NCI-H460 (cell line): ENCODE measurements at regions not wholly inside any gene's neighbourhood (a gene's known extent, or its start where the extent isn't known, plus 50 kb on each side); places are given as distances from the start of the nearest gene placed in this dataset.
"Not testable (repeated sequence)": the region's sequence is repeated elsewhere in the genome, so short reads cannot be mapped to it uniquely, and the experiment has no call there.

Source experiments
- DNase-seq: peaks from one replicate; pipeline ENCODE4 v3.0.0-alpha.2; 2016; ENCODE audit warnings: low read depth; ENCODE audit errors: extremely low read depth

DNA sequence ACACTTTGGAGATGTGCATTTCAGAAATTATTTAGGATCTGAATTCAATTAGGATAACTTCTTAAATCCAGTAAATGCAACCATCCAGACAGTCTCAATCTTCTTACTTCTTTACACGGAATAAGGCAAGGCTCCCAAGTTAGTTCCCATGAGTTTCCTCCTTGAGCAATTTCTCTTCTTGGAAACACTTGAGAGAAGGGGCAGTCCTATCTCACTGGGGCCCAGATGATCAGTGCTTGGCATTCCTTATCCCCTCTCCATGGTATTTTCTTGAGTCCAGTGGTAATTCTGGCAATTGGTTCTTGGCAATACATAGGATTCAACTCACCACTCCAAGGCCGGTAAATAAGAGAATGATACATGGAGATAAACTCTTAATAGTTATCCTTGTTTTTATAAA is 87.1 kb upstream of the PTHLH start:
- no peak for DNase-seq

DNA sequence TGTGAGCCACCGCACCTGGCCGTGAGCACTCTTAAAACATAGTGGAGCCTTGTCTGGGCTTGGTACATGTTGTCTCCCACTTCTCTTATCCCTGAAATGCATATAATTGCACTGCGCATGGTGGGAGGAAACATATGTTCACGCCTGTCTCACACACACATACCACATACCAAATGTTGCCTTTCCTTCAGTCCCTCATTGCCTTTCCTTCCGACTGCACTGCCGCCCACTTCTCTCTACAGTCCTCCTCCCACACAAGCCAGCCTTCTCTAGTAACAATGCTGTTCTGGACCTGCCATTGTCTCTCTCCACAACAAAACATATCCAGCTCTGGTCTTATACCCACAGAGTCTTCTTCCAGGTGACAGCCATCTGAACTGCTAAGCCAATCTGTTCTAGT is 88.3 kb upstream of the PTHLH start:
- DNase-seq = no peak

DNA sequence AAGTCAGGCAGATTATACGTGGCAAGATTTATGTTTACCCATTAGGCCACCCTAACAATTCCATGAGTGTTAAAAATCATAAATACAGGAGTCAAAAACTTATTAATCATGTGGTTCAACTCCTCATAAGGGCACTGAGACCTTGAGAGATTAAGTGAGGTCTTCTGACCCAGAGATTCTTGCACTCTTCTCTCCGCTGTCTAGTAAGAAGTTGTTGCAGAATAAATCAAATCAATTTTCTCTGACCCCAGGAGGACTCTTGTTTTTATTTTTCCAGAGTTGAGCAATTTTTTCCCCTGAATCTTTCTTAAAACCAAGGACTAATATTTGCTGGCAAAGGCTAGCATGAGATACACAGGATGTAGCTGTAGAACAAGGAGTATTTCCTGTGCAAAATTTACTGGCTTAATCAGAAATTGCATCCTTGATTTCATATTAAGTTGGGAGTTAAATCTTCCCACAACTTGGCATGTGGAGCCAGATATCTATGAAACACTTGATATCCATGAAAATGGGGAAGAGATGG is 90.9 kb upstream of the PTHLH start:
- DNase-seq = no peak

DNA sequence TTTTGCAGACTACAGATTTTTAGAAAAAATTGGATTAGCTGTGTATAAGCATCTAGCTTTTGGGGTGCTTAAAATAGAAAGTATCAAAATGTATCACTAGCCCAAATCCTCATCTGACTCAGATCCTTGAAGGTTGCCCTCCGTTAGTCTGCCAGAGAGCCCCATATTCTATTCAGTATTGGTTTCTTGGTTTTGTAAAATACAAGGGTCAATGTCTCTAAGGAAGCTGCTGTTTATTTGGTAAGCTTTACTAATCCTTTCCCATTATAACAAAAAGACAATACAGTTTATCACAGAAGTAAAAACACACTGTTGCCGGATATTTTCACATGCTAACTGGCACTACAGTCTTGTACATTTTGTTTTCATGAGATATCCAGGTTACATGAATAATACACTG is 92.8 kb upstream of the PTHLH start:
- no peak for DNase-seq

DNA sequence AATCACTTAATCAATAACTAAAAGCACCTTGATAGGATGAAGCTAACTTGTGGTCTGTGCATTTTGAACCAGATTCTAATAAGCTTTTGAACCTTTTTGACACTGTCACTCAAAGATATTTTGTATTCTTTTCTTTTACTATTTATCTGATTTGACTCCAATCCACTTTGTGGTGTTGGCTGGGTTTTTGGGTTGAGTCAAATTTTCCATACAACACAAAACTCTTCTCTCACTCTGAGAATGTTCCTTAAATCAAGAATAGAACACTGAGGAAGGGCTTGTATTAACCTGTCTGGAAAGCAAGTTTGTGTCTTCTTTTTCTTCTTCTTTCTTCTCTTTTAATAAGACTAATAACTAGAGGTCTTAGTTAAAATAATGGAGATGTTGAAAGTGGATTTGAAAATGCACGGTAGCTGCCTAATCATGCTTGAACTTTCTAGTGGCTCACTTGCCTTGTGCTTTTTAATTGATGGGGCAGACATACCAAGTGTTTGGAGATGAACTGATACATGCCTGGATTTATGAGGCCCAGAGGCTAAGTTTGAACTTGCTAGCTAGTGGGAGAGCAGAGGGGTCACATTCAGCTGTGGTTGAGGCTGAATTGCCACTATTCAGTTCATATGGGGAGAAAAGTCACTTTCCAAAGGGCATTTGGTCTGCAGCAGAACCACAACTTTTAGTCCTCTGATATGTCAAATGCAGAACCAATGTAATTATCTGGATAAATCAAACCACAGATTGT is 93.5 kb upstream of the PTHLH start:
- no peak for DNase-seq

DNA sequence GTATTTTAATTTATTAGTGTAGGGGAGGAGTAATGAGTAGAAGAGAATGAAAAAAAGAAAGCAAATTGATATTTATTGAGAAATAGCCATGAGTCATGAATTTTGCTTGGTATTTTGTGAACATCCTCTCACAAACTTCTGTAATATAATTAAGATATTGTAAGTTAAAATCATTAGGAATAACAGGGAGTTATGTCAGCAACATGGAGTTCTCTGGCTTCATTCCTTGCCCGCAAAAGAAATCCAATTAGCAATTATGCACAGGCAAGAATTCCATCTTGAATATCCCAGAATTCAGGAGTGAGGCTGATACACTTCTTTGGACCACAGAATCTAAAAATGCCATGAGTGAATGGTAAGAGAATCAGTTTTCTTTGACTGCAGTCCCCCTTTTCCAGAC is 94.3 kb upstream of the PTHLH start:
- DNase-seq = no peak

DNA sequence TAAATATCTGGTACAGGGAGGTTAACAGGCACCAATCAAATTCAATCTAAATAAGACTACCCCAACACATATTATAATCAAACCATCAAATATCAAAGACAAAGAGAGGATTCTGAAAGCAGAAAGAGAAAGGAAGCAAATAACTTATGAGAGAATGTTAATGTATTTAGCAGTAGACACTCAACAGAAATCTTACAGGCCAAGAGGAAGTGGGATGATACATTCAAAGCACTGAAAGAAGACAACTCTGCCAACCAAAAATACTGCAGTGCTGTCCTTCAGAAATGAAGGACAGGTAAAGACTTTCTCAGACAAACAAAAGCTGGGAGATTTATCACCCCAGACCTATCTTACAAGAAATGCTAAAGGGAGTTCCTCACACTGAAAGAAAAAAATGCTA is 95.9 kb upstream of the PTHLH start:
- no peak for DNase-seq

DNA sequence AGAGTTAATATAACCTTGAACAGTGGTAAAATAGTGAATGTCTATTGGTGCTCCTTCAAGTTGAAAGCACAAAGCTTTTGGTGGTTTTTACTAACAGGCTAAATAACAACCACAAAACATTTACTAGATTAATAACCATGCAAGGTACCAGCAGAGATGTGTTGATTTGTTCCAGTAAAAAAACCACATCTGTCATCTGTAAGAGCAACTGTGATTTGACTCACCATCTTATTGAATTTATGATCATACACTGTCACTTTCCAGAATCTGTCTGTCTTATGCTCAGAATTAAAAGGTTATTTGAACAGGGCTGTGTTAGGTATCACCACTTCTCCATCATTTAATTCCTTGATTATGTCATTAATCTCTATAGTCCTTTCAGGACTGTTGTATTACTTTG is 107.0 kb upstream of the PTHLH start:
- DNase-seq = no peak

DNA sequence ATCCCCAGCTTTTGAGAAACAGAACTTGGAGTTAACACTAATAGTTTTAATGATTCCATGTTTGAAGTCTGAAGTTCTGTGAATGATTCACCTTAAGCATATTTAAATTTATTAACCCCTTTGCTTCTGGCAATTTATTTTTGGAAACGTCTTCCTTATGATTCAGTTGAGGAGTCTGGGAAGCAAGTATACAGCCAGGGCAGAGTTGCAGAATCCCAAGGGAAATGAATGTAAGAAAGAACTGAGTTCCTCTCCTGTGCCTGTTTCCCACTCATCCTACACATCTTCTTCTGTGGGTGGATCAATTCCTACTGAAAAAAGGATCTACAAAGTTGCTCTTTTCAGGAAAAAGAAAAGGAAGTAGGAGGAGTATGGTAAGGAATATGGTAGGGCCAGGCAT is 108.2 kb upstream of the CCDC91 start:
- no peak for DNase-seq

DNA sequence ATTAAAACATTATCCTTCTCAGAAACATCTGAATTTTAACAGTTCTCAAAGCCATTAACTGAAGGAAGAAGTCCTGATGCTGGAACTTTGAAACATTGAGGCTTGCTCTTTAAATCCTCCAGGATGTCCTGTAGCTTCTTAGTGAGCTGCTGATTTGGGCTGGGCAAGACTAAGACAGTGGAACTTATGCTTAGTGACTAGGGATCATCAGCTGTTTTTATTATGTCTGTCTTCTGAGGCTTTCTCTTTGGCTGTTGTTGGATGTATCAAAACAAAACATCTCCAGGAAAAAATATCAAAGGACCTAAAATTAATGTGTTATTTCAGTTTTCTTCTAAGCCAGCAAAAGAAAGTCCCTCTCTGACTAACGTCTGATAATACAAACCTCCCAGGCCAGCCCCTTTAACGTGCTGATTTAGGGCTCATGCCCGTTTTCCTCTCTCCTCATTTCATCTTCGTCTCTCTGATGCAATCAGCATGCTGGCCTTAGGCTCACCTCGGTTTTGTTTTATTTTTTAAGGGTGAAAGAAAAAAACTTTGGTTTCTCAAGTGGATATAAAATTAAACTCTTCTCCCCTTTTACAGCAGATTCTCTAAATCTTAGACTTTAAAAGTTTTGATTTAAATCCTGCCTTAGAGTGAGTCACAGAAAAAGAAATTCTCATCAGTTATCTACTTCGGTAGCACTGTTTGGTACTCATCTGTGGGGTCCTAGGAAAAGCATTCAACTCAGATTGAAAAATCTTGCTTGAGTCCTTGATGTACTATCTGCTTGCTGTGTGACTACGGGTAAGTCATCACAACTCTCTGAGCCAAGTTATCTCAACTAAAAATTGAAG is 106.2 kb upstream of the CCDC91 start:
- DNase-seq = no peak

DNA sequence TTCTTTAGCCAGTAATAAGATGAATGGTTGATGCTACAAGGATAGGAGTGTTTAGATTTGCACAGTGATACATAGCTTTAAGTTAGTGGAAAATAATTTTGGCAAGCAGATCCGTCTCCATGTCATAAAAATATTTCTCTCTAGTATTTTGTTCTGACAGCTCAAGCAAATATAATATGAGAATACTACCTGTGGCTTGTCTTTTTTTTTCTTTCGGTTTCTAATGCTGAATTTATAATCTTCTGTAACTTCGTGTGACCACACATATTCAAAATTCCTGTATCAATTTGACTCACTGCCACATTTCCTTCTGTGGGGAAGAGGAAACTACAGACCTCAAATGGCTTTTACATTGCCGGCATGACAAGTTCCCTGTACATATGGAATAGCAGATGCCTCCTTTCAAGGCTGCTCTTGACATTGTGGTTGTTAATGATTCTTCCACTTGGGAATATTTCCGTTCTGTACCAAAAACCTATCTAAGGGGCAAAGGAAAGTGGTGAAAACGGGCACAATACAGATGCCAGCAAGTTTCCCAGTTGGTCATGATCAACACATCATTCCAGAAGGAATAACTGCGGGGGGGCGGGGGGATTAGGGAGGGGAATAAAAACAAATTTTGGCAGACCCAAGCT is 103.6 kb upstream of the CCDC91 start:
- DNase-seq = no peak

DNA sequence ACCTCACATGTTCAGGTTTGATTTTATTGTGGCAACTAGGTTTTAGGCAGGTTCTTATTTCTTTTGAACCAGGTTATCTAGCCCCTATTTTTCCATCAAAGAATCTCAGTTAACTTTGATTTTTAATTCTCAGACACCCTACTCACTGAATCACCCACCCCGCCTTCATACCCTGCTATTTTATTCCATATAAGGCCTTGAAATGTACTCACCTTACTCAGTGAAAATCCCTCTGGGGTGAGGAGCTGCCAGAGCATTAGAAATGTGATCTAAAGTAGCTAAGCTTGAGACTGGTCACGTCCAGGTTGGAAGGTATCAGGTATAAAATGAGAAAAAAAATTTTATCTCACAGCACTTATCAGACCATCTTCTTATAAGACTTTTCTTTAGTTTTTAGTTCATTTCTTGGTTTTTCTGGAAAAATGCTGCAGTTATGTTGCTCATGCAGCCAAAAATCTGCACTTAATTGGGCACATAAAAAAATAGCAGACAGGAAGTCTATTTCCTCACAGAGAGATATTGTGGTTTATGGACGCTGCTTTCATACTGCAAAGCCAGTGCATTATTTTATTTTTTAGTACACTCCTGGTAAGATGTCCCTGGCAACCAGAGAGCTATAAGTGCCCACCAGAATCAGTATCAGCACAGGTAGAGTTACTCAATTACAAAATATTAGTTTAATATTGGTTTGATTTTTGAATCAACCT is 101.5 kb upstream of the CCDC91 start:
- no peak for DNase-seq

DNA sequence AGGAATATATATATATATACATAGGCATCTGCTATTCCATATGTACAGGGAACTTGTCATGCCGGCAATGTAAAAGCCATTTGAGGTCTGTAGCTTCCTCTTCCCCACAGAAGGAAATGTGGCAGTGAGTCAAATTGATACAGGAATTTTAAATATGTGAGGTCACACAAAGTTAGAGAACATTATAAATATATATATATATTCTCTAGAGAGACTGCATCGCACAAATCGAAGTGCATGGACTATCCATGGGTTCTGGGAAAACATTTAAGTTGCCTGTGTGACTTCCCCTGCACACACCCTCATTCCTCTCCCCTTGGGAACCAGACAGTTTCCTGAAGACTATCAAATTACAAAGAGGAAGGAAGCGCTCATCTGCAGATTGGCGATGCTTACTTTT is 100.9 kb upstream of the CCDC91 start:
- peak; percentile 14 for DNase-seq

DNA sequence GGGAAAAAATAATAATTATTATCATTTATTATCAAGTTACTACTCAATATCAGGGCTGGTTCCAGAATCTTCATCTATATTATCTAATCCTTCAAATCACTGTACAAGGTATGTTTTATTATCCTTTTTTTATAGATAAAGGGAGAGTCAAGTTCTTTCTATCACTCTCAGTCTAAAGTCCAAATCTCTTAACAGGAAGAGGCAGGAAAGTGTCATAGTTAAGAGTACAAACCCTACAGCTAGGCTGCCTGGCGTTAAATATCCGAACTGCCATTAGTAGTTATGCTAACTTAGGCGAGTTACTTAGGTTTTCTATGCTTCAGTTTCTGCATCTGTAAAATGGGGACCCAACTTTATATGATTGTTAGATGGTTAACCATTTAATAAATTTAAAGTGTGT is 99.4 kb upstream of the CCDC91 start:
- DNase-seq = no peak

DNA sequence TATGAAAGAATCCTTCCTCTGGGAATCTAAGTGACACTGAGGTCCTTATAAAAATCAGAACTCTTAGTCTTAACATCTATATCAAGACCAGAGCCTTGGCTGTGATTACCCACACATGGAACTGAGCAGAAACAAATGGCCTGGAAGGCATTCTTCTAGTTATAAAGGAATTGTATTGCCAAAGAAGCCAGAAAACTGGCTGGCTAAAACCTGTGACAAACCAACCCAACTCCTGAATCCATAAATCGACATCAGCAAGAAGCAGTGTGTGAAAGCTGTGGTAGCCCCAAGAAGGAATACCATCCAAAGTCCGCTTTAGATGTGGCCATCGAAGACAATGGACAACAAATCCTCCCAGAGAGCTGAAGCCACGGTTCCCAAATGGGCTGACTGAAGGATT is 97.9 kb upstream of the CCDC91 start:
- no peak for DNase-seq

DNA sequence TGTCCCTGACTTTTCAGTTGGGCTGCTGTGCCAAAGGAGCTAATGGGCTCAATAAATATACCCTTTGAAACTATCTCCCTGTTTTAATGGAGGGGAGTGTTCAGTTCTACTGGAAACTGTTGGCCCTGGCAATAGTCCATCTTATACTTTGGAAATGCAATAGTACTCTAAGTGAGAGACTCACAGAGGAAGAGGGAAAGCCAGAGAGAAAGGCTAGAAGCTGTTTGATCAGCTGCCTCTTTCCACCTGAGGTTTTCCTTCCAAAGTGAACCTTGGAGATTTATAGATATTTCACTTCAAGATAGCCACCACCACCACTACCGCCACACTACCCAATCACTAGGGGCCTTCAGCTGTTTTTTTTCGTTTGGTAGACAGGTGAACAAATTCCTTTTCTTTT is 93.6 kb upstream of the CCDC91 start:
- DNase-seq = no peak

DNA sequence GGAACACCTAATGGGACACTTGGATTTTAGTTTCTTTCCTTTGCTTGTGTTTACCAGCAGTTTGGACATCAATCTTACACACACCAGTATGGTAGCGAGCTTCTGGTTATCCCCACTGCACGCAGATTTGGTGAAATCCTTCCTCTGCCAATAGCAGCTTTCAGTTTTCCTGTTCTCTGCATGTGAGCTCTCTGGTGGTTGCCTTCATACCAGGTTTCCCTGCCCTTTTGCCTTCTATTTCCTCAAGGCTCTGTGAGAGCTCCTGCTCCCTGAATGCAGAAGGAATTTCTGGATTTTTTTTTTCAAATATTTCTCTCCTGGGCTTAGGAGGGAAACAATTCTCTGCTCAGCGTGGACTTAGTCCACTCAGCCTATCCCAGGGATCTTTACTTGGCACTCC is 93.0 kb upstream of the CCDC91 start:
- no peak for DNase-seq

DNA sequence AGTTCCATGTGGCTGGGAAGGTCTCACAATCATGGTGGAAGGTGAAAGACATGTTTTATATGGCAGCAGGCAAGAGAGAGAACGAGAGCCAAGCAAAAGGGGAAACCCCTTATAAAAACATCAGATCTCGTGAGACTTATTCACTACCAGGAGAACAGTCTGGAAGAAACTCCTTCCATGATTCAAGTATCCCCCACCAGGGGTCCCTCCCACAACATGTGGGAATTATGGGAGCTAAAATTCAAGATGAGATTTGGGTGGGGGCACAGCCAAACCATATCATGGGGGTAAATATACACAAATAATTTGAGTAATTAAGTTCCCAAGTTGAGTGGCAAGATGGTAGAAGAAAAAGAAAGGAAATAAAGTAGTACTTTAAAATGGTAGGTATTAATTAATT is 91.0 kb upstream of the CCDC91 start:
- DNase-seq = not testable (repeated sequence)

DNA sequence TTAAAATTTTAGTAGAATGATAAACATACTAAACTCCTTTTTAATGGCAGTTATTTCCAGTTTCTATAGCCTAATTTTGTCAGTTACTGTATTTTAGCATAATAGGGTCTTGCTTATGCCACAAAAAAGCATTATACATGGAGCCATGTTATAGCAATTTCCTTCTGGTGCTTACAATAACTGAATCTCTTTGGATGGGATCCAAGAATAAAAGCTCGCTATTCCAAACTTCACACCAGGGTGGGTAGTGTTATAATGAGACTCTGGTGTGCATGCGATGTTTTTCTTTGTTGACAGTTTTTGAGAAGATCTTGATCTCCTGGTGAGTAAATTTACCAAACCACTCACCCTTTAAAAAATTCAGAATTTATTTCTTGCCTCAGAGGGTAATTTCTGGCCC is 90.4 kb upstream of the CCDC91 start:
- no peak for DNase-seq

DNA sequence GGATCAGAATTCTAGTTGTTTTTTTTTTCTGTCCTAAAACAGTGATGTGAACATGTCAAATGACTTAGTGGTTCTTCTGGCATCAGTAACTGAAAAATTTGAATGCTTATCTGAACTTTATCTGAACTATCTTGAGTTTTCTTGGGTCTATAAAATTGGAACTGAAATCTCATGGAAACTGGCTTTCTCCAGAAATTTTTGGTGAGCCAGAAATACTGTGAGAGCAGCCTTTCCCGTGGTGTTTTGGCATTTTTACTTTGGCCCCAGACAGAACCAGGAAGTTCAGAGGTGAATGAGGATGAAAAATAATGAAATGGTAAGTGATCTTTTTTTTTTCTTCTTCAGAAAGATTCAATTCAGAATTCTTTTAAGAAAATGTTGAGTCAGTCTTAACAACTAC is 89.5 kb upstream of the CCDC91 start:
- DNase-seq = no peak

DNA sequence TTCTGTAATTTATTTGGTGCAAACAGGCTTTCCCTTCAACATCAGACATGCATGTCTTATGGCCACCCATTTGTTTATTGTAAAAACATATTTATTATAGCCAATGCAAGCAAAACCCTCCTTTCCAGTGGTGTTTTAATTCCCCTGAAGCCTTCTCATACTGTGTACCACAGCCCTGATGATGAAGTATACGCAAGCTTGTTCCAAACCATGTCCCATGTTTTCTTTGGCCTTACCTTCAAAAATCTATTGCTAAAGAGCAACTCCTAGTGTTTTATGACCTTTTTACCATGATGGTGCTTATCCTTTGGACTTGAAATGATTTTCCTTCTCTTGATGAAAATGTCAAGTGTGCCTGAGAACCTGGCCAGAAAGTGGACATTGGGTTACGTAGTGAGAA is 85.9 kb upstream of the CCDC91 start:
- DNase-seq = no peak
